DOHH2 (cell line): ENCODE measurements at regions not wholly inside any gene's neighbourhood (a gene's known extent, or its start where the extent isn't known, plus 50 kb on each side); places are given as distances from the start of the nearest gene placed in this dataset.

Experiments used
- CTCF ChIP-seq: fragments of 200-600 bp; sonication (generic); IDR thresholded peaks from one replicate; pipeline ENCODE4 v1.5.1; 2014; ENCODE audit warnings: antibody characterized with exemption, mild to moderate bottlenecking, low read depth, low read length; ENCODE audit not compliant: poor library complexity, severe bottlenecking
- EZH2phosphoT487 ChIP-seq: fragments of 200-600 bp; sonication (generic); IDR thresholded peaks from 2 replicates; pipeline ENCODE4 v1.6.1; 2017; ENCODE audit warnings: borderline replicate concordance, mild to moderate bottlenecking, antibody characterized with exemption, low read length, moderate library complexity, mixed read lengths

- TF ChIP-seq CTCF, result no peak
- no peak for TF ChIP-seq EZH2phosphoT487
Observed at GRCh38 chr11:15818132-15818842, 538.1 kb downstream of the SOX6 start.
